ACC112 (cell line): ENCODE measurements at regions not wholly inside any gene's neighbourhood (a gene's known extent, or its start where the extent isn't known, plus 50 kb on each side); places are given as distances from the start of the nearest gene placed in this dataset.

Source experiments
- H2AFZ ChIP-seq: fragments of 200-600 bp; sonication (generic); one replicate; pipeline ENCODE4 v1.6.0; 2017; ENCODE audit warnings: antibody characterized with exemption, low read length; ENCODE audit not compliant: unreplicated experiment
- H3K27ac ChIP-seq: fragments of 200-600 bp; sonication (generic); 2 replicates; pipeline ENCODE4 v1.5.1; 2014; ENCODE audit warnings: low read depth, mild to moderate bottlenecking, antibody characterized with exemption, low read length, moderate library complexity
- H3K27me3 ChIP-seq: fragments of 200-600 bp; sonication (generic); 2 replicates; pipeline ENCODE4 v1.6.1; 2014; ENCODE audit warnings: mild to moderate bottlenecking, antibody characterized with exemption, low read length, moderate library complexity, mixed read lengths; ENCODE audit not compliant: insufficient read depth
- H3K36me3 ChIP-seq: fragments of 200-600 bp; sonication (generic); 2 replicates; pipeline ENCODE4 v1.6.1; 2016; ENCODE audit warnings: mild to moderate bottlenecking, antibody characterized with exemption, low read length, moderate library complexity, mixed read lengths; ENCODE audit not compliant: insufficient read depth
- H3K4me1 ChIP-seq: fragments of 200-600 bp; sonication (generic); one replicate; pipeline ENCODE4 v1.6.1; 2016; ENCODE audit warnings: low read length, mixed read lengths; ENCODE audit not compliant: insufficient read depth, unreplicated experiment, control insufficient read depth
- H3K4me3 ChIP-seq: fragments of 200-600 bp; sonication (generic); 2 replicates; pipeline ENCODE4 v1.5.1; 2014; ENCODE audit warnings: mild to moderate bottlenecking, low read depth, low read length
- H3K79me2 ChIP-seq: fragments of 200-600 bp; sonication (generic); one replicate; pipeline ENCODE4 v1.6.0; 2016; ENCODE audit warnings: low read length; ENCODE audit not compliant: control insufficient read depth, unreplicated experiment, insufficient read depth

DNA sequence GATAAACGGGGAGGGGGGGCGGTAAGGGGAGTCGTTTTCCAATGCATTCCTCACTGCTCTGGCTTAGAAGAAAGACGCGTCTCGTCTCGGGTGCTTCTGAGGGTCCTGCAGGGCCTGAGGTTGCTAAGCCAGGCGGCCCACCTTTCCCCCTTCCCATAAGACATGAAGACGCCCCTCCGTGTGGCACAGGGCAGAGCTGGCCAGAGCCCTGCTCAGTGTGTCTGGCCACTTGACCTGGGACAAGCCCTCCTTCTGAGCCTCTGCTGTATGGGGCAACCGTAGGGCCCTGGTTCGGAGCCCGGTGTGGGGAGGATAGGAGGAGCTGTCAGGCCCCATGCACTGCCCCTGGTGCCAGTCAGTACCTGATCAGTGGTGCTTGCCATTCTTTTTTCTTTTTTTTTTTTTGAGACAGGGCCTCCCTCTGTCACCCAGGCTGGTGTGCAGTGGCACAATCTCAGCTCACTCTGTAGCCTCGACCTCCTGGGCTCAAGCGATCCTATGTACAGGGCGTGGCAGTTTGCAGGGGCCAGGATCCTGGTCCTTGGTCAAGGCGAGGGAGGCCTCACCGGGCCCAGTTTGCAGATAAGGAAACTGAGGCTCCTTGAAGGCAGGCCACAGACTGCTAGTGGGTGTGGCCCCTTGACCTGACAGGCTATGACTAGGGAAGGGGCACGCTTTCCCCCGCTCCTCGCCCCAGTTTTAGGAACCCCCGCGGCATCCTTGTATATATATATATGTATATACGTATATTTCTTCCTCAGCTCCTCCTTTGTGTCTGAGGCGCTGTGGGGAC lies 172.3 kb upstream of the IER5L start:
- Histone ChIP-seq H3K4me3 (no peak overlapping the region), H3K36me3 (no peaks in the 10 kb centered on the region), H3K79me2 (no peaks in the 10 kb centered on the region), H2AFZ (no peak overlapping the region), H3K27ac (no peak overlapping the region), H3K4me1 (peaks cover 6% of the 10 kb centered on the region), H3K27me3 (no peaks in the 10 kb centered on the region)

GRCh38 chr9:129349665-129349947 lies 171.5 kb upstream of the IER5L start:
- H3K79me2 ChIP-seq: no peaks in the 10 kb centered on the region
- H2AFZ ChIP-seq: no peak overlapping the region
- no peaks in the 10 kb centered on the region for H3K36me3 ChIP-seq
- peaks cover 6% of the 10 kb centered on the region for H3K4me1 ChIP-seq
- no peaks in the 10 kb centered on the region for H3K27me3 ChIP-seq
- no peak overlapping the region for H3K4me3 ChIP-seq
- H3K27ac ChIP-seq: no peak overlapping the region

DNA sequence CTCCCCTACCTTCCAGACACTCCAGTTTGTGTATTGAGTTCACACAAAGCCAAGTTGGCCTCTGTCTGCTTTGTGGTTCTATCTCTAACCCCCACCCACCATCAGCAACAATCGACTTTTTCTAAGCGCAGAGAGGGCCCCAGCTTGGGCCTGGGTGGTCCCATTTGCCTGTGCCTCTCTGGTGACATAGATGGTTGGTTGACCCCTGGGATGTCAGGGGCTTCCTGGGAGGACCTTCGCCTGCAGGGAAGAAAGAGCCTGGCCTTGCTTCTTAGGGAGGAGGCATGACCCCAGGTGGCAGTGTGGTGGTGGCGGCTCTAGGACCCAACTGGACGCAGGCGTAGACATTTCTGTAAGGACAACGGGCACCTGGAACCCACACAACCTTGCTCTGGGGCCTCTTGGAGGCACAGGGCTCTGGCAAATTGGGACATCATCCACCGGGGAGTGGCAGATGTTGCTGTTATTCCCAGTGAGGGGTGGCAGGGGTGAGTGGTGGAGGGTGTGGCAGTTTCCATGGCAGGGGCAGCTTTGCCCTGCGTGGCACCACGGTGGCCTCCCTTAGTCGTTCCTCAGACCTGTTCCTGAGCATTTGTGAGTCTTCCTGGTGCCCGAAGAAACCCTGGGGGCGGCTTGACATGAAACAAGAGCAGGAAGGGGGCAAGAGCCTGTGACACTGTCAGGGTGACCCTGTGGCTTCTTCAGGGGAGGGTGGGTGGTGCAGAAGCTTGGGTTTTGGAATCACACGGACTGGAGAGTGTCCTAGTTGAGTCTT lies 171.0 kb upstream of the IER5L start:
- Histone ChIP-seq H3K36me3 (no peaks in the 10 kb centered on the region), H3K4me1 (peaks cover 6% of the 10 kb centered on the region), H2AFZ (no peak overlapping the region), H3K79me2 (no peaks in the 10 kb centered on the region), H3K4me3 (no peak overlapping the region), H3K27me3 (no peaks in the 10 kb centered on the region), H3K27ac (no peak overlapping the region)

- no peaks in the 10 kb centered on the region for H3K36me3 ChIP-seq
- H3K4me1 ChIP-seq: peaks cover 10% of the 10 kb centered on the region
- H3K27ac ChIP-seq: peak overlapping the region; percentile 6; the same call in 1 of the 2 replicates
- no peaks in the 10 kb centered on the region for H3K27me3 ChIP-seq
- H2AFZ ChIP-seq: peak overlapping the region; percentile 45
- H3K79me2 ChIP-seq: no peaks in the 10 kb centered on the region
- H3K4me3 ChIP-seq: no peak overlapping the region
These were observed 169.5 kb upstream of the IER5L start for GRCh38 chr9:129347316-129348120.

DNA sequence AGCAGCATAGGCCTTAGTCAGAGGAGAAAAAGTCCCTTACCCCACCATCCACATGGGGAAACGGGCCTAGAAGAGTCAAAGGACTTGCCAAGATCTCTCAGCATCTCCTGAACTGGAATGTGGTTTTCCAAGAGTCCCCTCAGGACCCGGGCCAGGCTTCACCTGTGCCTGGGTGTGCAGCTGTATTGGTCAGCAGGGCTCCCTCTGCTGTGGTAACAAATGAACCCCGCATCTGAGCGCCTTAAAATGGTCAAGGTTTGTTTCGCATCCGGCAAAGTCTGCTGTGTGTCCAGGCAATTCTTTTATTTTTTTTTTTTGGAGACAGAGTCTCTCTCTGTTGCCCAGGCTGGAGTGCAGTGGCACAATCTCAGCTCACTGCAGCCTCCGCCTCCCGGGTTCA lies 168.0 kb upstream of the IER5L start:
- Histone ChIP-seq H3K27me3 (no peaks in the 10 kb centered on the region), H2AFZ (no peak overlapping the region), H3K36me3 (no peaks in the 10 kb centered on the region), H3K4me1 (peaks cover 10% of the 10 kb centered on the region), H3K27ac (no peak overlapping the region), H3K79me2 (no peaks in the 10 kb centered on the region), H3K4me3 (no peak overlapping the region)

- Histone ChIP-seq H2AFZ (no peak overlapping the region), H3K4me1 (peaks cover 10% of the 10 kb centered on the region), H3K4me3 (no peak overlapping the region), H3K79me2 (no peaks in the 10 kb centered on the region), H3K36me3 (no peaks in the 10 kb centered on the region), H3K27me3 (no peaks in the 10 kb centered on the region), H3K27ac (no peak overlapping the region)
These were observed 166.8 kb upstream of the IER5L start for GRCh38 chr9:129344641-129345495.

GRCh38 chr9:129343424-129344375 lies 165.6 kb upstream of the IER5L start:
- H3K4me1 ChIP-seq: peaks cover 10% of the 10 kb centered on the region
- no peaks in the 10 kb centered on the region for H3K79me2 ChIP-seq
- no peak overlapping the region for H2AFZ ChIP-seq
- H3K4me3 ChIP-seq: no peak overlapping the region
- no peaks in the 10 kb centered on the region for H3K36me3 ChIP-seq
- H3K27me3 ChIP-seq: no peaks in the 10 kb centered on the region
- no peak overlapping the region for H3K27ac ChIP-seq

DNA sequence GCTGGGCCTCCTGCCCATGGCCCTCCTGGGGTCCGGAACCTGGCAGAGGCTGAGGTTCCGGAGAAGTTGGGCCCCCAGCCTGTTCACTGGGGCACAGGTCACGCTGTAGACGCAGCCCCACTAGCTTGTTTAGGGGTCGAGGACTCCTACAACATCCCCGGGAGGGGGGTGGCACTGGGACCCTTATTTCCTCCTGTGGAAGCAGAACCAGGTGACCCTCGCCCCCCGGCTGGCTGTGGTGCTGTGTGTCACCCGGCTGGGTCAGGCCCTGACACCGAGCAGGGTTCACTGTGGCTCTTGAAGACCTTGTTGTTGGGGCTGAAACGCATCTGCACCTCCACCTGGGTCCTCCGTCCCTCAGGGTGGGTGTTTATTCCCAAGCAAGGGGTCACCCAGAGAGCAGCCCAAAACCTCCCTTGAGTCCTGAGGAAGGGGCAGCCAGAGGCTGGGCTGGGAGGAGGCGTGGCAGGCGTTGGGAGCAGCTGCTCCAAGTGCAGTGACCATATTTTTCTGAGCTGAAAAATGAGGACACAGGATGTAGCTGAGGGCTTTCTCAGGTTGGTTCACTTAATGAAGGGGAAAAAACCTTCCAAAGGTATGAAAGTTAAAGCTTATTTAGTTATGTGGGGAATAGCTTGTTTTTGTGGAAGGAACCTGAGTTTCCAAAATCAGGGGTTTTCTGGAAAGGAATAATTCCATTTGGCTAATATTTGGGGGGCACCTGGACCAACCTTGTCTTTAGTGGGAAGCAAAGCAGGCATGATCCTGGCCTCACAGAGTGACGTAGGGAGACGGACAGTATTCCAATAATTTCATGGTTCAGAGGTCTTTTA lies 164.7 kb upstream of the IER5L start:
- H3K27me3 ChIP-seq: no peaks in the 10 kb centered on the region
- H2AFZ ChIP-seq: no peak overlapping the region
- H3K4me1 ChIP-seq: peaks cover 10% of the 10 kb centered on the region
- no peak overlapping the region for H3K4me3 ChIP-seq
- H3K27ac ChIP-seq: no peak overlapping the region
- no peaks in the 10 kb centered on the region for H3K36me3 ChIP-seq
- no peaks in the 10 kb centered on the region for H3K79me2 ChIP-seq

DNA sequence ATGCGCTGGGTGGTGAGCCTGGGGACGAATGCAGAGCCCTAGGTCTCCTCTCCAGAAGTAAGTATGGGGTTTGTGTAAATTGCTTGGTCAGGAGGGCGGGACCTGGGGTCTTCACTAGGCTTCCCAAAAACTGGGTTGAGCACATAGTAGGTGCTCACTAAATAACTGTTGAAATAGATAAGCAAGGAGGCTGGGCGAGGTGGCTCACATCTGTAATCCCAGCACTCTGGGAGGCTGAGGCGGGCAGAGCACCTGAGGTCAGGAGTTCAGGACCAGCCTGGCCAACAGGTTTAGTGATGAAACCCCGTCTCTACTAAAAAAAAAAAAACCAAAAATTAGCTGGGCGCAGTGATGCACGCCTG lies 163.9 kb upstream of the IER5L start:
- Histone ChIP-seq H3K4me1 (peaks cover 4% of the 10 kb centered on the region), H2AFZ (no peak overlapping the region), H3K4me3 (no peak overlapping the region), H3K27ac (no peak overlapping the region), H3K27me3 (no peaks in the 10 kb centered on the region), H3K36me3 (no peaks in the 10 kb centered on the region), H3K79me2 (no peaks in the 10 kb centered on the region)
